K562 (cell line): ENCODE measurements at regions not wholly inside any gene's neighbourhood (a gene's known extent, or its start where the extent isn't known, plus 50 kb on each side); places are given as distances from the start of the nearest gene placed in this dataset.

Experiments used
- ATAC-seq: fragments of 200-7000 bp; cut with Tn5 transposase; 3 replicates; pipeline ENCODE4 v1.9.1; 2020; ENCODE audit warnings: moderate library complexity
- BruUV-seq: library from RNA; stranded (reverse); fragments of 400-500 nt; replicated peaks from 2 replicates; lab custom pipeline; 2021; lab: Mats Ljungman, UMichigan
- CTCF ChIA-PET: fragments of 300-600 bp; formaldehyde crosslinking; extraction: SDS; loops from one replicate; lab custom pipeline; 2021; ENCODE audit warnings: low intra/inter-chr PET ratio; lab: Yijun Ruan, JAX
- POLR2A ChIA-PET: fragments of 300-600, 350-650 bp; sonication (Branson Sonifier 250); formaldehyde crosslinking; extraction: SDS; loops from one replicate; lab custom pipeline; 2021; ENCODE audit warnings: antibody characterized with exemption, inconsistent platforms; lab: Yijun Ruan, JAX
- DNase-seq, 4 experiments: peaks; one replicate each; pipeline versions ENCODE4 v3.0.0 to v3.0.0-alpha.2; 2011 to 2018; ENCODE audit warnings: low spot score in 3 of 4, mixed read lengths in 3 of 4; ENCODE audit errors: extremely low read depth in 1 of 4
- FAIRE-seq: peaks from 2 replicates; lab custom pipeline; 2011; peaks lifted over from hg19 to GRCh38; lab: Jason Lieb, UNC
- H2AFZ ChIP-seq: 2 replicates; pipeline ENCODE4 v1.6.0; 2011; ENCODE audit warnings: low read depth, low read length, control low read depth, inconsistent platforms
- H3K27ac ChIP-seq: fragments of 200-600 bp; 3 replicates; pipeline ENCODE4 v1.8.0; 2011; ENCODE audit warnings: low read depth, mild to moderate bottlenecking, control low read depth, inconsistent platforms, low read length, moderate library complexity, mixed read lengths; ENCODE audit errors: extremely low read depth
- H3K27me3 ChIP-seq, 2 experiments: fragments of 300-600 bp in 1 of 2; 2 replicates in 1 of 2; 3 replicates in 1 of 2; pipeline versions ENCODE4 v1.6.0 to v1.8.0; 2011; ENCODE audit warnings: inconsistent platforms in 2 of 2, low read length in 2 of 2, mild to moderate bottlenecking in 1 of 2, mixed read lengths in 1 of 2, moderate library complexity in 1 of 2; ENCODE audit not compliant: control insufficient read depth in 2 of 2, insufficient read depth in 2 of 2
- H3K36me3 ChIP-seq: fragments of 300-600 bp; 3 replicates; pipeline ENCODE4 v1.8.0; 2011; ENCODE audit warnings: mild to moderate bottlenecking, low read length, inconsistent platforms; ENCODE audit not compliant: control insufficient read depth, insufficient read depth
- H3K4me1 ChIP-seq, 2 experiments: fragments of 200-600 bp in 1 of 2; replicated peaks in 1 of 2; 2 replicates in 1 of 2; 3 replicates in 1 of 2; pipeline versions ENCODE4 v1.5.1 to v1.8.0; 2011; ENCODE audit warnings: inconsistent platforms in 2 of 2, low read length in 2 of 2, mild to moderate bottlenecking in 1 of 2, mixed read lengths in 1 of 2, moderate library complexity in 1 of 2; ENCODE audit not compliant: control insufficient read depth in 2 of 2, insufficient read depth in 2 of 2
- H3K4me2 ChIP-seq: 2 replicates; pipeline ENCODE4 v1.6.1; 2011; ENCODE audit warnings: low read length, control low read depth, inconsistent platforms, mixed read lengths; ENCODE audit not compliant: insufficient read depth
- H3K4me3 ChIP-seq: fragments of 200-600 bp; sonication (generic), shearing (Covaris generic); 2 replicates; pipeline ENCODE4 v1.5.1; 2016; ENCODE audit warnings: control low read depth, inconsistent platforms
- H3K79me2 ChIP-seq: fragments of 200-600 bp; 3 replicates; pipeline ENCODE4 v1.8.0; 2011; ENCODE audit warnings: low read length, inconsistent platforms; ENCODE audit not compliant: control insufficient read depth, insufficient read depth
- H3K9ac ChIP-seq, 2 experiments: 2 replicates each; pipeline versions ENCODE4 v1.6.0 to v1.6.1; 2011; ENCODE audit warnings: low read depth in 2 of 2, low read length in 2 of 2, control low read depth in 1 of 2, inconsistent platforms in 1 of 2, mild to moderate bottlenecking in 1 of 2, mixed read lengths in 1 of 2; ENCODE audit not compliant: insufficient read depth in 1 of 2
- H3K9me1 ChIP-seq: one replicate; pipeline ENCODE4 v1.6.0; 2011; ENCODE audit warnings: inconsistent platforms, mild to moderate bottlenecking, low read length, moderate library complexity; ENCODE audit not compliant: control insufficient read depth, insufficient read depth
- H3K9me3 ChIP-seq: replicated peaks from 2 replicates; pipeline ENCODE4 v1.5.1; 2011; ENCODE audit warnings: low read depth, low read length, inconsistent platforms; ENCODE audit not compliant: control insufficient read depth, insufficient read depth
- H4K20me1 ChIP-seq: replicated peaks from 2 replicates; pipeline ENCODE4 v1.6.1; 2011; ENCODE audit warnings: low read length, inconsistent platforms, mixed read lengths; ENCODE audit not compliant: control insufficient read depth, insufficient read depth
- CCNT2 ChIP-seq: IDR thresholded peaks from 2 replicates; pipeline ENCODE4 v1.6.1; 2011; ENCODE audit warnings: borderline replicate concordance, low read depth, mild to moderate bottlenecking, moderate library complexity, mixed read lengths, low read length; ENCODE audit not compliant: insufficient read length; ENCODE audit errors: extremely low read depth
- FOXJ2 ChIP-seq: fragments of 200-800 bp; sonication (Bioruptor generic); IDR thresholded peaks from 2 replicates; pipeline ENCODE4 v1.6.1; 2016; ENCODE audit warnings: missing genetic modification characterization, missing compliant biosample characterization
- MAFK ChIP-seq: IDR thresholded peaks from 2 replicates; pipeline ENCODE4 v1.6.1; 2011; ENCODE audit warnings: low read length, improper control_type of control experiment
- ZBTB1 ChIP-seq: sonication (generic); formaldehyde crosslinking; IDR thresholded peaks from 2 replicates; pipeline ENCODE4 v1.8.1; 2023; ENCODE audit warnings: missing genetic modification reagents, low read depth, mild to moderate bottlenecking, borderline replicate concordance
- ZNF121 ChIP-seq: sonication (generic); formaldehyde crosslinking; conservative IDR thresholded peaks from 2 replicates; pipeline ENCODE4 v1.8.0; 2022; ENCODE audit warnings: missing genetic modification reagents
- ZNF134 ChIP-seq: fragments of 250-450 bp; sonication (Bioruptor Pico); conservative IDR thresholded peaks from 2 replicates; pipeline ENCODE4 v1.4.0; 2020
- ZNF699 ChIP-seq: fragments of 250-450 bp; sonication (Bioruptor Pico); IDR thresholded peaks from 2 replicates; pipeline ENCODE4 v1.8.0; 2021; ENCODE audit warnings: mild to moderate bottlenecking, moderate library complexity; ENCODE audit not compliant: insufficient replicate concordance
- ZNF785 ChIP-seq: fragments of 250-450 bp; sonication (Bioruptor Pico); IDR thresholded peaks from 2 replicates; pipeline ENCODE4 v1.4.0; 2020; ENCODE audit warnings: mild to moderate bottlenecking
- WGBS: fragments of 100-300 bp; shearing (Covaris generic); methylation state at CpG from one replicate; pipeline ENCODE4 v1.1.6; 2016; ENCODE audit warnings: low coverage, mixed read lengths; ENCODE audit not compliant: insufficient coverage; ENCODE audit errors: missing lambda C conversion rate; 5-methylcytosine and 5-hydroxymethylcytosine counted together
- in situ Hi-C: fragments of 300-500 bp; cut with MboI; formaldehyde crosslinking; loops from 4 replicates; pipeline ENCODE4 v1.15.0; 2018; ENCODE audit warnings: inconsistent platforms, mixed read lengths
- intact Hi-C: fragments of 100-400 bp; cut with micrococcal nuclease; formaldehyde crosslinking; loops from 2 replicates; pipeline ENCODE4 v1.14.2; 2022
- TF ChIP-seq, protein P1 (sequence below): sonication (generic); formaldehyde crosslinking; IDR thresholded peaks from 2 replicates; pipeline ENCODE4 v1.8.0; 2022; ENCODE audit warnings: mild to moderate bottlenecking, missing genetic modification reagents, borderline replicate concordance
- TF ChIP-seq, protein P2 (sequence below): sonication (generic); formaldehyde crosslinking; IDR thresholded peaks from 2 replicates; pipeline ENCODE4 v1.8.0; 2022; ENCODE audit warnings: missing genetic modification reagents, mild to moderate bottlenecking, moderate library complexity, borderline replicate concordance

DNA sequence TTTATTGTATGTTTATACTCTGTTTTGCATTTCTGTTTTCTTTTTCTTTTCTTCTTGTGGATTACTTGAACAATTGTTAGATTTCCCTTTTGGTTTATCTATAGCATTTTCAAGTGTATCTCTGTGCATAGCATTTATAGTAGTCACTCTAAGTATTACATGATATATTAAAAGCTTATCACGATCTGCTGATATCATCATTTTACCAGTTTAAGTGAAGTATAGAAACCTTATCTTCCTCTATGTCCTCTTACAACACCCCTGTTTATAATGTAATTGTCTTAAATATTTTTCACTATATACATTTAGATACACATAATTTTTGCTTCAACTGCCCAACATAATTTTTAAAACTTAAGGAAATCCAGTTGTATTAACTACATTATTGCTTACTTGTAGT, 513.9 kb upstream of the CELF2 start:
- in situ Hi-C loops: no loop called here
- ATAC-seq (no peak), DNase-seq (no peak), FAIRE-seq (no peak)
- no peak overlapping the region for H3K9ac ChIP-seq
- H3K4me3 ChIP-seq: no peak overlapping the region
- ChIA-PET POLR2A (interaction anchor here (0.8 kb wide), 1 partner anchor 130 kb away, joined by 3 read pairs; no protein-coding TSS in a partner anchor), CTCF (no interaction called here)
- no TSS peak for BruUV-seq
- no peaks in the 10 kb centered on the region for H3K79me2 ChIP-seq
- no peaks in the 10 kb centered on the region for H4K20me1 ChIP-seq
- H3K4me2 ChIP-seq: no peak overlapping the region
- H2AFZ ChIP-seq: no peak overlapping the region
- intact Hi-C loops: no loop called here
- no peaks in the 10 kb centered on the region for H3K4me1 ChIP-seq
- no peaks in the 10 kb centered on the region for H3K9me3 ChIP-seq
- no peak for TF ChIP-seq ZNF699
- no peak for TF ChIP-seq ZNF121
- TF ChIP-seq ZNF134 (CRISPR knock-in tag): no peak
- TF ChIP-seq, protein P1, sequence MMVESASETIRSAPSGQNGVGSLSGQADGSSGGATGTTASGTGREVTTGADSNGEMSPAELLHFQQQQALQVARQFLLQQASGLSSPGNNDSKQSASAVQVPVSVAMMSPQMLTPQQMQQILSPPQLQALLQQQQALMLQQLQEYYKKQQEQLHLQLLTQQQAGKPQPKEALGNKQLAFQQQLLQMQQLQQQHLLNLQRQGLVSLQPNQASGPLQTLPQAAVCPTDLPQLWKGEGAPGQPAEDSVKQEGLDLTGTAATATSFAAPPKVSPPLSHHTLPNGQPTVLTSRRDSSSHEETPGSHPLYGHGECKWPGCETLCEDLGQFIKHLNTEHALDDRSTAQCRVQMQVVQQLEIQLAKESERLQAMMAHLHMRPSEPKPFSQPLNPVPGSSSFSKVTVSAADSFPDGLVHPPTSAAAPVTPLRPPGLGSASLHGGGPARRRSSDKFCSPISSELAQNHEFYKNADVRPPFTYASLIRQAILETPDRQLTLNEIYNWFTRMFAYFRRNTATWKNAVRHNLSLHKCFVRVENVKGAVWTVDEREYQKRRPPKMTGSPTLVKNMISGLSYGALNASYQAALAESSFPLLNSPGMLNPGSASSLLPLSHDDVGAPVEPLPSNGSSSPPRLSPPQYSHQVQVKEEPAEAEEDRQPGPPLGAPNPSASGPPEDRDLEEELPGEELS (CRISPR knock-in tag): no peak
- TF ChIP-seq ZBTB1 (CRISPR knock-in tag): no peak
- TF ChIP-seq FOXJ2: no peak
- TF ChIP-seq ZNF785 (CRISPR knock-in tag): no peak
- TF ChIP-seq CCNT2: no peak
- TF ChIP-seq MAFK: no peak
- TF ChIP-seq, protein P2, sequence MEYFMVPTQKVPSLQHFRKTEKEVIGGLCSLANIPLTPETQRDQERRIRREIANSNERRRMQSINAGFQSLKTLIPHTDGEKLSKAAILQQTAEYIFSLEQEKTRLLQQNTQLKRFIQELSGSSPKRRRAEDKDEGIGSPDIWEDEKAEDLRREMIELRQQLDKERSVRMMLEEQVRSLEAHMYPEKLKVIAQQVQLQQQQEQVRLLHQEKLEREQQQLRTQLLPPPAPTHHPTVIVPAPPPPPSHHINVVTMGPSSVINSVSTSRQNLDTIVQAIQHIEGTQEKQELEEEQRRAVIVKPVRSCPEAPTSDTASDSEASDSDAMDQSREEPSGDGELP: no peak
- WGBS: 0% methylated on average over 1 of the region's 1 CpG
- no peak overlapping the region for H3K27ac ChIP-seq
- no peaks in the 10 kb centered on the region for H3K36me3 ChIP-seq
- H3K27me3 ChIP-seq: no peaks in the 10 kb centered on the region
- H3K9me1 ChIP-seq: no peaks in the 10 kb centered on the region
